NOMO-1 treated with DMSO at 0.1 percent for 48 hours (cell line): ENCODE measurements at regions not wholly inside any gene's neighbourhood (a gene's known extent, or its start where the extent isn't known, plus 50 kb on each side); places are given as distances from the start of the nearest gene placed in this dataset.
"Not testable (repeated sequence)": the region's sequence is repeated elsewhere in the genome, so short reads cannot be mapped to it uniquely, and the experiment has no call there.

Source experiments
- DNase-seq: peaks from one replicate; lab custom pipeline; 2025; ENCODE audit not compliant: unreplicated experiment; lab: John Stamatoyannopoulos, UW

DNA sequence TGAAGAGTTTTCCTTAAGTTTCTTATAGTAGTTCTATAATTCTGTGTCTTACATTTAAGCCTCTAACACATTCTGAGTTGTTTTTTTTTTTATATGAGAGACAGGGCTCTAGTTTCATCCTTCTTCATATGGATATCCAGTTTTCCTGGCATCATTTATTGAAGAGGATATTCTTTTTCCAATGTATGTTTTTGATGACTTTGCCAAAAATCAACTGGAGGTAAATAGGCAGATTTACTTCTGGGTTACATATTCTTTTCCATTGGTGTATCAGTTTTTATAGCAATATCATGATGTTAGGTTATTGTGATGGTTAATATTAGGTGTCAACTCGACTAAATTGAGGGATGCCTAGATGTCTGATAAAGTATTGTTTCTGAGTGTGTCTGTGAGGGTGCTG is 650.7 kb upstream of the GRID2 start:
- DNase-seq = no peak

DNA sequence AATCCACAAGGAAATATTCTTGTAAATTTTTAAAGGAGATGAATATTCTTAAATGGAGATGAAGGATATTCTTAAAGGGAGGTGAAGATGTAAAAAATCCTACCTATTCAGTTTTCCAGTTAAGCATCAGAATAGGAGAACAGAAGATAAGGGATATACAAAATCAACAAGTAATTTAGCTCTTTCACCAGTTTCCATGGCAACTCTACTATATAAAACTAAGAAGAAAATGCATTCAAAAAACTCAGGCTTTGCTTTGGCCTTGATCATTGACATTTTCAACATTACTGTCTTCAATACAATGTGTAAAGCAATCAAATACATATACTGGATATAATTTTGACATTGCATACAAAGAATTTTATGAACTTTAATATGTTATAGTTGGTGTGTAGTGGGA is 622.7 kb upstream of the GRID2 start:
- no peak for DNase-seq

DNA sequence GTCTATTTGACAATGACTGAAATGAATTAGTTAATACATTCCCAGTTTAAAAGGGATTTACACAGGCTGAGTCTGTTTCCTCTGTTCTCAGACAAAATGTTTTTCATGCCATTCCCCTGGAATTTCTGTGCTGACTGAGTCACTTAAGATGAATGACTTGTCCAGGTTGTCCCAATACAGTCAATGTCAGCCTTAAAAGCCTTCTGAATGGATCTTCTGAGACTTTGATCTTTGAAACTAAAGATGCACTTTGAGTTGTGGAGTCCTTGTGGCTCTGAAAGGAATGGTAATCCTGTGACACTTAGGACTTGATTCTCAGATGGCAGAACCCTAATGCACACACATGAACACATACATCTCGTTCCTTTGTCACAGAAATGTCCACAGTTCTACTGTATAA is 622.2 kb upstream of the GRID2 start:
- DNase-seq = no peak

DNA sequence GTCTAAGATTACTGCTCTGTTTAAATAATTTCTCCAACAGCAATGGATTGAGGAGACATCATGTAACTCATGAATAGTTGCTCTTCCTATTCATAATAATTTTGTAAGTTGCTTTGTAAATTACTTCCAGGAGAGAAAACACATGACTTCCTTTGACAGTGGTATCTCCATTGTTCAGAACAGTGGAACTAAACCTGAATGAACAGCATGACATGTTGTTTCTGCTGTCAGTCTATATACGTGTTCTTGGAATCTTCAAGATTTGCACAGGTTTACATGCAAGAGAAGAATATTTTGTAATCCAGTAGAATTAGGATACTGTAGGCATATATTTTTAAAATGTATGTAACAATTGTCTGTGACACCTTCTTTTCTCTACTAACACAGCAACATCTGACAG is 618.8 kb upstream of the GRID2 start:
- DNase-seq = no peak

DNA sequence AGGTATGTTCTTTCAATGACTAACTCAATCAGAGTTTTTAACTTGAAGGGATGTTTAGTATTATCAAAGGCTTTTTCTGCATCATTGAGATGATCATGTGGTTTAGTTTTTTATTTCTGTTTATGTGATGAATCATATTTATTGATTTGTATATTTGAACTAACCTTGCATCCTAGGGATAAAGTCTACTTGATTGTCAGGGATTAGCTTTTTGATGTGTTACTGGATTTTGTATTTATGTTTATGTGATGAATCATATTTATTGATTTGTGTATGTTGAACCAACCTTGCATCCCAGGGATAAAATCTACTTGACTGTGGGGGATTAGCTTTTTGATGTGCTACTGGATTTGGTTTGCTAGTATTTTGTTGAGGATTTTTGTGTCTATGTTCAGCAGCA is 615.4 kb upstream of the GRID2 start:
- DNase-seq = no peak

DNA sequence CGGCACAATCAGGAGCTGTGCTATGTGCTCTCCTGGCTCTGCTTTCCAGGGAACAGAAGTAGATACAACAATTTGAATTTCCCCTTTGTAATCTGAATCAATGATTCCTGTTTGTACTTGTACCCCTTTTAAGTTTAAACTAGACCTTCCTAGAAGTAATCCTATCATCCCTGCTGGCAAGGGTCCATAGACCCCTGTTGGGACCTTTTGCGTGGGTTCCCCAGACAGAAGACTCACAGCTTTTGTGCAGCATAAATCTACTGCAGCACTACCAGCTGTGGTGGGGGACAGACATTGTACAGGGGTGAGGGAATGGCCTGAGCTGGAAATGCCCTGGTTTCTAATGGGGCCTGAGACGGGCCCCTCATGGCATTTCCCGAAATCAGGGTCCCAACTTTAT is 604.1 kb upstream of the GRID2 start:
- DNase-seq = not testable (repeated sequence)

DNA sequence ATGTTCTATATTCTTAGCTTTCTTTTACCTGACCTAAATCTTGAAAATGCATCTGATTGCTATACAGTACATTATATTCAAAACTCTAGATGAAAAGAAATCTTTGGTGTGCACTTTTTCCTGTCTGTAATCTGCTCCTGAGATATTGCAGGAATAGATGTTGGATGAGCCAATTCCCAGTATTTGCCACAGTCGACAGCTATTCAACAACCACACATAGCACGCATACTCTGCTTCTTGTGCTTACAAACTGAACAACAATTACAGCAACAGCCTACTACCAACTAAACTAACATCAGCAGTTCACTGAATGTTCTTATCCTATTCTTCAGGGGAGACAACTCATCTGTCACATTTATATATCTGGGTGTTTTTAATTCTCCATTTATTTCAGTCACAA is 573.9 kb upstream of the GRID2 start:
- DNase-seq = no peak

DNA sequence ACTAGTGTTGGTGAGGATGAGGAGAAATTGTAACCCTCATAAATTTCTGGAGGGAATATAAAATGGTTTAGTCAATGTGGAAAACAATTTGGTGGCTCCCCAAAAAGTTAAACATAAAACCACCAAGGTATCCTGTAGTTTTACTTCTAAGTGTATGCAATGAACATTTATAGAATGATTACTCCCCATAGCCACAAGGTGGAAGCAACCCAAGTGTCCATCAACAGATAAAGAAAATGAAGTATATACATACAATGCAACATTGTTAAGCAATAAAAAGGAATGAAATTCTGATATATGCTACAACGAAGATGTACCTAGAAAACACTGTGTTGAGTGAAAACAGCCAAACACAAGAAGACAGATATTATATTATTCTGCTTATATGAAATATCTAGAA is 569.1 kb upstream of the GRID2 start:
- DNase-seq = no peak

DNA sequence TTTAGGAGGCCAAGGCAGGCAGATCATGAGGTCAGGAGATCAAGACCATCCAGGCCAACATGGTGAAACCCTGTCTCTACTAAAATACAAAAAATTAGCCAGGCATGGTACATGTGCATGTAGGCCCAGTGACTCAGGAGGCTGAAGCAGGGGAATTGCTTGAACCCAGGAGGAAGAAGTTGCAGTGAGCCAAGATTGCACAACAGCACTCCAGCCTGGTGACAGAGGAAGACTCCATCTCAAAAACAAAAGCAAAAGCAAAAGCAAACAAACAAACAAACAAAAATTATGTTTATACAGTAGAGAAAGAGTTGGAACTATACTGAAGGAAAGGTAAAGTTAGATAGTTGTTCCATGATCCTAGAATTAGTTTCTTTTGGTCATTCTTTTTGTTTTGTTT is 564.9 kb upstream of the GRID2 start:
- DNase-seq = not testable (repeated sequence)

DNA sequence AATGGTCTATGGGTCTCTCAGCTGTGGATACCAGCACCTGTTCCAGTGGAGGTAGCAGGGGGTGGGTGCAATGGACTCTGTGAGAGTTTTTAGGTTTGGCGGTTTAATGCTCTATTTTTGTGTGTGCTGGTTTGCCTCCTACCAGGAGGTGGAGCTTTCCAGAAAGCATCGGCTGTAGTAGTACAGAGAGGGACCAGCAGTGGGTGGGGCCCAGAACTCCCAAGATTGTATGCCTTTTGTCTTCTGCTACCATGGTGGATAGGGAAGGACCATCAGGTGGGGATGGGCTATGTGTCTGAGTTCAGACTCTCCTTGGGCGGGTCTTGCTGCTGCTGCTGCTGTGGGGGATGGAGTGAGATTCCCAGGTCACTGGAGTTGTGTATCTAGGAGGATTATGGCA is 557.2 kb upstream of the GRID2 start:
- no peak for DNase-seq

DNA sequence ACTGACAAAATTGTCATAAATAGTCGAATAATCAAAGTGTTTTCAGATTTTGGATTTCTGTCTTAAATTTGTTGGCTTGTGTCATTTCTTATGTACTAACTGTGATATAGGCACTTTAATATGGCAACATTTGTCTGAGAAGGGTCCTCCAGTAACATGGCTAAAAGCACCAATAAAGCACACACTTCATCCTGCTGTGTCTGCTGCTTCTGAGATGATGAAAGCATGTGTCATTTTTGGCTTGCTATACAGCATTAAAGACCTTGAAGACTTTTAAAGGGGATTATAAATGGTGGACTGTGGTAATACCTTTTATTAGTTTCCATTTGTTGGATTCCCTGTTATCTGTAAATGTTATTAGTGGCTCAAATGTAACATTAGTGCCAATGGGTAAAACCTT is 551.8 kb upstream of the GRID2 start:
- DNase-seq = no peak

DNA sequence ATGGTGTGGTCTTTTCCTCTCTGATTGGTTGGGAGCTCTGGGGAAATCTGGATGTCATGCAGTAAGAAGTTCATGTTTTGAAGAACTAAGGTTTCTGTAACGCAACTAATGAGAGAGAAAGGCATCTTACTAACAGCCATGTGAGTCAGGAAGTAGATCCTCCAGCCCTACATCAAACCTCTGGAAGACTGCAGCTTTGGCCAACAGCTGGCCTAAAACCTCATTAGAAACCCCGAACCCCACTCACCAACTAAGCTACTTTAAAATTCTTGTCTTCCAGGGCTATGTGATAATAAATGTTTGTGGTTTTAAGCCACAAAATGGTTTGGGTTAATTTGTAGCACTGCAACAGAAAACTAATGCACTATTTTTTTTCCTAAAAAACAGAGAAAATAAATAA is 549.0 kb upstream of the GRID2 start:
- DNase-seq = no peak

DNA sequence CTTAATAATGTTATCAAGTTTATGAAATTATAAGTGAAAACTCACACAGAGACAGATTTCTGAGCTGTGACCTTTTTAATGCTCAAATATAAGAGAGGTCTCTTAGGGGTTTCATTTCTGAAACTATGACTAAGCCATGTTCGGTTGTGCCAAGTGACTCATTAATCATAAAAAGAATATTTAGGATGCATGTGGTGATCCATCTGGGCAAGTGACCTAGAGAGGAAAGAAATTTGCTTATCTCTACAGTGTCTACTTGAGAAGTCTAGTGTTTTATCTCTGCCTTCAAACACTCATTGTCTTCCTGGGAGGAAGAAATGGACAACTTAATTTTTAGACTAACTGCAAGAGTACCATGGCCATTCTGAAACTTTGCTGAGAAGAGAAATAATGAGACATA is 545.3 kb upstream of the GRID2 start:
- DNase-seq = no peak

DNA sequence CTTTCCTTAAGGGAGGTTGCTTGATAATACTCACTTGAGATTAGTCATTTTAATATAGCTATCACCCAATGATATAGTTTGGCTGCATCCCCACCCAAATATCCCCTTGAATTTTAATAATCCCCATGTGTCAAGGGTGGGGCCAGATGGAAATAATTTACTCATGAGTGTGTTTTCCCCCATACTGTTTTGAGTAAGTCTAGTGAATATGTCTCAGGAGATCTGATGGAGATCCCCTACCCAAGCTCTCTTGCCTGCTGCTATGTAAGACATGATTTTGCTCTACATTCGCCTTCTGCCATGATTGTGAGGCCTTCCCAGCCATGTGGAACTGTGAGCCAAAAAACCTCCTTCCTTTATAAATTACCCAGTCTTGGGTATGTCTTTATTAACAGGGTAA is 539.7 kb upstream of the GRID2 start:
- DNase-seq = no peak

DNA sequence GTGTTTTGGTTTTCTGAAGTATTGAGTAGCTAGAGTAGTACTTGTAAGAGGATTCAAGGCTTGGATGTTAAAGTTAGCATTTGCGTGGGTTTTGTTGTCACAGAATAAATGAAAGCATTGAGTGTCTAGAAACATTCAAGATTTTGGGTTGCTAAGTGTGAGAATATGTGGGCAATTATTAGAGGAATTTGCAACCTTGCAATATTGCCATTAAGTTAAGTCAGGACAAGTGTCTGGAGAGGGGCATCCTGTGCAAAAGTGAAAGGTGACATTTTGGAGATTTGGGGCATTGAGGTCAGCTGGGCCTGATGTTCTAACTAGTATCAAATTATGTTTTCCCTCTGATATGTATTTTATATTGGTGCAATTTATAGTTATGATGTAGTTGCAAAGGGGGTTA is 533.9 kb upstream of the GRID2 start:
- DNase-seq = no peak

DNA sequence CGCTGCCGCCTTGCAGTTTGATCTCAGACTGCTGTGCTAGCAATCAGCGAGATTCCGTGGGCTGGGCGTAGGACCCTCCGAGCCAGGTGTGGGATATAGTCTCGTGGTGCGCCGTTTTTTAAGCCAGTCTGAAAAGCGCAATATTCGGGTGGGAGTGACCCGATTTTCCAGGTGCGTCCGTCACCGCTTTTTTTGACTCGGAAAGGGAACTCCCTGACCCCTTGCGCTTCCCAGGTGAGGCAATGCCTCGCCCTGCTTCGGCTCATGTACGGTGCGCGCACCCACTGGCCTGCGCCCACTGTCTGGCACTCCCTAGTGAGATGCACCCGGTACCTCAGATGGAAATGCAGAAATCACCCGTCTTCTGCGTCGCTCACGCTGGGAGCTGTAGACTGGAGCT is 512.1 kb upstream of the GRID2 start:
- not testable (repeated sequence) for DNase-seq

DNA sequence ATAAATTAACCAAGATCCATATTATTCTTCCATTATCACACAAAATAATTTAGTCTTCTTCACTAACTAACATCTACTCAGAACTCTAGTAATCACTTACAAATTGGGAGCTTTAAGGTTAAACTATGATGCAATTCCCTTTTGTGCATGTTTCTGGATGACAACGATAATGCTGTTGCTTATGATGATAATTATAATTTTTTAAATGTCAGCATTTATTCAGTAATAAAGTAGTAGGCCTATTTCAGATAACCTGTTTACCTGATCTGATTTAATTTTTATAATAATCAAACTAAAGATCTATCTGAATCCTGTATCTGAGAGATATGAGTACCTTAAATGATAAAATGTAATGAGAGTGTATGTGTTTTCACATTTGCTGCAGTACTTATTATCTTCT is 507.8 kb upstream of the GRID2 start:
- DNase-seq = no peak

DNA sequence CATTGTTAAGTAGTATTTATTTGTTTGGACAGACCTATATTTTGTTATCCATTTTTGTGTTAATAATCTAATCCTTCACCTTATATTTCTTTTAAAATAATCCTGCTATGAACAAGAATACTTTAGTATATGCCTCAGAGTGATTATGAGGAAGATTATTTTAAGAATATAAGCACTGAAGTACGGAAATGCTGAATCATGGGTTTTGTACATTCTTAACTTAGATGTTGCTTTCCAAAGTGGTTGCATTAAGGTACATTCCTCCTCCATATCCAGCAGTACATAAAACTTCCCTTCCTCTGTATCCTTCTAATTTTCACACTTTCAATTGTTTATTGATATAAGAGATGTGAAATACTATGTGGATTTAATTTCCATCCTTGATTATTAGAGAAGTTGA is 491.4 kb upstream of the GRID2 start:
- no peak for DNase-seq

DNA sequence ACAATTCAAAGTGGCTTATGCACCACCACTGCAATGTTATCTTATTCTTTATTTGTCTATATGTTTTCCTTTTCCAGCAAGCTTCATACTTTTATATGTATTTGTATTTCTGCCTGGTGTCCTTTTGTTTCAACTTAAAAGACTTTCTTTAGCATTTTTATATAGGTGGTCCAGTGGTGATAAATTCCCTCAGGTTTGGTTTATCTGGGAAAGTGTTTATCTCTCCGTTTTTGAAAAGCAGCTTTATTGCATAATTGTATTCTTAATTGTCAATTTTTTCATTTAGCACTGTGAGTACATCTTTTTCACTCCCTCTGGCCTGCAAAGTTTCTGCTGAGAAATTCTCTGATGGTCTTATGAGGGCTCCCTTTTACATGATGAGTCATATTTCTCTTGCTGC is 479.0 kb upstream of the GRID2 start:
- no peak for DNase-seq

DNA sequence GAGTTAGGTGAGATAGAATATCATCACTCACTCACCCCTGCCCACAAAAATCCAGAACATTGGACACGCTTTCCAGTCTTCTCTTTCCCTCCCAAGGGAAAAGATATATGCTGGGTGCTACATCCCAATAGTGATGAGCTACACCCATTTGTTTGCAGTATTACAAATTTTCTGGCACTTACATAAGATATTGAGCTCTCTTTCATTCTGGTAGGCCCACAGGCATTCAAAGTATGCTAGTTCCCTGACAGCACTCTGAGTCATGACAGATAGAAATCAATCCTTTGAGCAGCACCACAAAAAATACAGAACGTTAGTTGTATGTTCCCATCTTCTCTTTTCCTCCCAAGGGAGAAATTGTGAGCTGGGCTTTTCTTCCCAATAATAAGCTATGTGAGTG is 477.6 kb upstream of the GRID2 start:
- no peak for DNase-seq

DNA sequence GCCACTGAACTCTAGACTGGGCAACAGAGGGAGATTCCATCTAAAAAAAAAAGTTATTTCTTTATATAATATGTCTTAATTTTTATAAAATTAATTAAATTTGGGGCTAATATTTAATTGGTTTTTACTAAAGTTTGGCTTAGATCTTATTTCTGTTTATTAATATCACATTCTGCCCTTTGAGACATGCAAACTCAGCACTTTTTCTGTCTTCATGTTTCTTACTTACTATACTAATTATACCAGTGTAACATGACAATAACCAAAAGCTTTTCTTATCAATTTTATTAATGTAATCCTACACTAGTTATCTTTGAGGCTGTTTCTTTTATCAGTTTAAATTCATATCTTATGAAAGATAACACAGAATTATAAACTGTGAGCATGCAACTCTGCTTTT is 475.9 kb upstream of the GRID2 start:
- DNase-seq = no peak

DNA sequence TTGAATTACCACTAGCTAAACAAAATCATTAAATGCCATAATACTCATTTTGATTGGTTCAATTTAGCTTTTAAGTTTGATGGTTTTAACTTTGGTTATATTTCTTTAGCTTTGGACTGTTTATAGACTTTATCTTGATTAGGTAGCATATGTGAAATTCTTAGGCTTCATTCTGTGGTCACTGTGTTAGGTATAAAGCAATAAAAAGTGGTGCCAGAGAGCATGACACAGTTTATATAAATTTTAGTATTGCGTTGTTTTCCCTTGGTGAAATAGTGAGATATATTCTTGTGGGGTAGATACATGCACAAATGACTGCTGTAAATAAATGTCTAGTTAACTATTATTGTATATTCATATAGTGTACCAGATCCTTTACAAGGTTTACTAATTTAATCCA is 474.2 kb upstream of the GRID2 start:
- DNase-seq = no peak

DNA sequence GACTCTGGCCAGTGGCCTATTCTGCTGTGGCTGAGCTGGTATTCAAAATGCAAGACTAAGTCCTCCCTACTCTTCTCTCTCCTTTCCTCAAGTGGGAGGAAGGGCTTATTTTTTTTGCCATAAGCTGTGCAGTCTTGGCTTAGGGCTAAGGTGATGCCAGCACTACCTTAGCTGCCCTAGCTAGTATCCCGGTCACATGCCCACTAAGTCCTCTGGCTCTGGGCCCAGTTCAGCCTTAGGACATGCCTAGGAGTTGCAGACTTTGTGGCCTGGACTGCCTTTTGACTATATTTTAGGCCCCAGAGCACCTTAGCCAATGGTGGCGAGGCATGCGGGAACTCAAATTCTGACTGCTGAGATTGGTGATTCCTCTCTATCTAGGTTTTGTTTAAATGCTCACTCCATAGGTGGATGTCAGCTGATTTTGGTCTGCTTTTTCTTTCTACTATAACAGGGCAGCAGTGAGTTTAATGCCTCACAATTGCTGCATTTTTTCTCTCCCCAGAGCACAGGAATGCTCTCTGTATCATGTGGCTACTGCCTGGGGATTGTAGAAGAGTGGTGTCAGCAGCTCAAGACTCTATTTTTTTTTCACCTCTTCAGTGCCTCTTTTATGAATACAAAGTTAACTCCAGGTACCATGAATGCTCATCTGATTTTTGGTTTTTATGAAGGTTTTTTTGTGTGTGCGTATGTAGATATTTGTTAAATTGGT is 472.9 kb upstream of the GRID2 start:
- DNase-seq = no peak

DNA sequence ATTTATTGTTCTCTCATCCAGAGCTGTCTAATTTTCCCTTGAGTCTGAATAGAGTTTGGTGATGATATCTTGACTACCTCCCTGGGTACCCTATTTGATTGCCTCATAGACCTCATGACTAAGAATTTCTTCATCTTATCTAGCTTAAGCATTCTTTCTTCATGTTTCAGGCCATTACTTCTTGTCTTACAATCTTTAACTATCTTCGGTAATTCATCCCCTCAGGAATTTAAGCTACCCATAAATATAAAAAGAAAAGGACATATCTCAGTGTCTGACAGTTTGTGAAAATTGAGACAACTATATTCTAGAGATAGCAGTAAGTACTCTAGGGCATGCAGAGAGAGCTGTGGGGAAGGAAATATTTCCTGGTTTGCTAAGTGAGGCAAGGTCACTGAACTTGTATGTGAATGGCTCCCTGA is 466.1 kb upstream of the GRID2 start:
- no peak for DNase-seq
